Neuronal stem cell (in vitro differentiated cells): ENCODE measurements at regions not wholly inside any gene's neighbourhood (a gene's known extent, or its start where the extent isn't known, plus 50 kb on each side); places are given as distances from the start of the nearest gene placed in this dataset.

Experiments used
- DNase-seq: peaks from one replicate; pipeline ENCODE4 v3.0.0-alpha.2; 2013; ENCODE audit warnings: low spot score
- H2AFZ ChIP-seq: one replicate; pipeline ENCODE4 v1.6.1; 2013; ENCODE audit warnings: mild to moderate bottlenecking, low read length, inconsistent platforms
- H2AK5ac ChIP-seq: 2 replicates; pipeline ENCODE4 v1.6.1; 2013; ENCODE audit warnings: low read depth, mild to moderate bottlenecking, inconsistent platforms, low read length, moderate library complexity, mixed read lengths
- H2BK120ac ChIP-seq: 2 replicates; pipeline ENCODE4 v1.6.1; 2013; ENCODE audit warnings: low read depth, mild to moderate bottlenecking, inconsistent platforms, low read length, moderate library complexity, mixed read lengths
- H2BK12ac ChIP-seq: one replicate; pipeline ENCODE4 v1.6.1; 2013; ENCODE audit warnings: low read length, inconsistent platforms
- H2BK15ac ChIP-seq: 2 replicates; pipeline ENCODE4 v1.6.1; 2013; ENCODE audit warnings: mild to moderate bottlenecking, low read length, inconsistent platforms, mixed read lengths
- H2BK5ac ChIP-seq: one replicate; pipeline ENCODE4 v1.6.1; 2013; ENCODE audit warnings: inconsistent platforms, mild to moderate bottlenecking, low read length, moderate library complexity
- H3K14ac ChIP-seq: one replicate; pipeline ENCODE4 v1.6.1; 2013; ENCODE audit warnings: low read length, inconsistent platforms
- H3K18ac ChIP-seq: 2 replicates; pipeline ENCODE4 v1.6.1; 2013; ENCODE audit warnings: low read length, inconsistent platforms
- H3K23ac ChIP-seq: 2 replicates; pipeline ENCODE4 v1.6.1; 2013; ENCODE audit warnings: low read depth, mild to moderate bottlenecking, mixed read lengths, low read length, inconsistent platforms; ENCODE audit not compliant: poor library complexity
- H3K27ac ChIP-seq: replicated peaks from 3 replicates; pipeline ENCODE4 v1.5.1; 2013; ENCODE audit warnings: low read length, inconsistent platforms
- H3K27me3 ChIP-seq, 3 experiments: 2 replicates each; pipeline ENCODE4 v1.6.1; 2013; ENCODE audit warnings: low read length in 3 of 3, mild to moderate bottlenecking in 2 of 3, inconsistent platforms in 1 of 3, low read depth in 1 of 3, mixed read lengths in 1 of 3, moderate library complexity in 1 of 3; ENCODE audit not compliant: control insufficient read depth in 3 of 3, insufficient read depth in 3 of 3
- H3K36me3 ChIP-seq, 2 donors: replicated peaks in 1 of 2; 2 replicates each; pipeline ENCODE4 v1.6.1; 2013; ENCODE audit warnings: low read length in 2 of 2; ENCODE audit not compliant: control insufficient read depth in 2 of 2, insufficient read depth in 2 of 2
- H3K4ac ChIP-seq: 2 replicates; pipeline ENCODE4 v1.6.1; 2013; ENCODE audit warnings: inconsistent platforms, mild to moderate bottlenecking, low read length, moderate library complexity
- H3K4me1 ChIP-seq, 2 donors: 1 replicate in 1 of 2; 2 replicates in 1 of 2; pipeline ENCODE4 v1.6.1; 2013; ENCODE audit warnings: low read length in 2 of 2, low read depth in 1 of 2; ENCODE audit not compliant: control insufficient read depth in 2 of 2, insufficient read depth in 1 of 2
- H3K4me2 ChIP-seq: one replicate; pipeline ENCODE4 v1.6.1; 2013; ENCODE audit warnings: mild to moderate bottlenecking, low read length, inconsistent platforms; ENCODE audit not compliant: insufficient read depth, poor library complexity, severe bottlenecking
- H3K4me3 ChIP-seq, 2 donors: 2 replicates each; pipeline ENCODE4 v1.5.1; 2013; ENCODE audit warnings: low read length in 2 of 2, mild to moderate bottlenecking in 2 of 2, inconsistent platforms in 1 of 2, moderate library complexity in 1 of 2
- H3K79me1 ChIP-seq: one replicate; pipeline ENCODE4 v1.6.1; 2013; ENCODE audit warnings: low read depth, mild to moderate bottlenecking, inconsistent platforms, low read length, moderate library complexity
- H3K9ac ChIP-seq: one replicate; pipeline ENCODE4 v1.6.1; 2013; ENCODE audit warnings: mild to moderate bottlenecking, low read depth, low read length, inconsistent platforms; ENCODE audit not compliant: poor library complexity
- H3K9me3 ChIP-seq, 2 donors: replicated peaks in 1 of 2; 2 replicates each; pipeline versions ENCODE3 to v1.6.1; 2013; ENCODE audit warnings: low read length in 2 of 2, mild to moderate bottlenecking in 2 of 2, inconsistent platforms in 1 of 2, low read depth in 1 of 2, mixed read lengths in 1 of 2, moderate library complexity in 1 of 2; ENCODE audit not compliant: control insufficient read depth in 2 of 2, insufficient read depth in 1 of 2
- H4K8ac ChIP-seq: one replicate; pipeline ENCODE4 v1.6.1; 2013; ENCODE audit warnings: low read depth, mild to moderate bottlenecking, inconsistent platforms, low read length, moderate library complexity
- H4K91ac ChIP-seq: one replicate; pipeline ENCODE4 v1.6.1; 2013; ENCODE audit warnings: low read length, low read depth, mild to moderate bottlenecking, inconsistent platforms; ENCODE audit not compliant: poor library complexity
- whole genome bisulfite sequencing, 2 donors: extraction: QIAGEN DNeasy Blood & Tissue Kit; methylation state at CpG; one replicate each; pipeline ENCODE4 v1.1.7; 2013; ENCODE audit warnings: missing lambda C conversion rate in 2 of 2, mixed read lengths in 1 of 2; ENCODE audit not compliant: insufficient read length in 2 of 2, insufficient replicate concordance in 1 of 2; ENCODE audit errors: extremely low coverage in 2 of 2; 5-methylcytosine and 5-hydroxymethylcytosine counted together

DNA sequence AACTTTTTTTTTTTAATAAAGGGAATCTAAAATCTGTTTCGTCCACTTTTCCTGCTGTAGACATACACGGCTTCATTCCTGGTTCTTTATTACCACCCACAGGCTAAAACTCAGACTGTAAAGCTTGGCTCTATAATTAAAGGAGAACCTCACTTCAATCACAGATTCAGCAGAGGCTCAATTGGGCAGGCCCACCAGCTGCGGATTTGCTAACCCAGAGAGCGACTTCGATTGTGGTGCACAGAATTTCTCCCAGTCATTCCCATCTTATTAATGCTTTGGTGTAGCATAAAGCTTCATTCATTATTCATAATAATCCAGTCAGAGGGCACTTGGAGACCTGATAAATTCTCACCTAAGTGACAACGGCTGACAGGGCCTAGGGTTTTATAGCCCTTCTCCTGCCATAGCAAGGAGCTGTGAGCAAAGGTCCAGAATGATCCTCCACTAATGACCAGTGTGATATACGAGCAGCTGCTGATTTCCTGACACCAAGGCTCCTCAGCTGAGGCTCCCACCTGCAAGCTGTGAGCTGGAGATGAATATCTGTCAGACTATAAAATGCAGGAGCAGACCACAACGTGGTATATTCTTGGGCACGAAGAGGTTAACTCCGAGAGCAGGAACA, 149.0 kb downstream of the ATP6V1G3 start:
- Histone ChIP-seq H3K18ac (no peak overlapping the region), H3K9ac (no peak overlapping the region), H4K8ac (no peak overlapping the region), H3K14ac (no peak overlapping the region), H3K36me3 (no peaks in the 10 kb centered on the region), H2AFZ (peak overlapping the region; percentile 32), H2BK12ac (no peak overlapping the region), H2BK120ac (no peak overlapping the region), H3K23ac (no peak overlapping the region), H3K27me3 (no peaks in the 10 kb centered on the region), H2AK5ac (no peak overlapping the region), H3K9me3 (no peaks in the 10 kb centered on the region), H3K4me3 (no peak overlapping the region), H4K91ac (no peak overlapping the region), H3K4ac (no peak overlapping the region), H3K27ac (no peak overlapping the region), H2BK15ac (no peak overlapping the region), H3K4me2 (no peak overlapping the region), H3K79me1 (no peaks in the 10 kb centered on the region), H2BK5ac (no peak overlapping the region), H3K4me1 (peaks cover 0 to 7% of the 10 kb centered on the region in 2 donors)
- no peak for DNase-seq
- WGBS, 2 donors: no CpG with 5 or more reads among the region's 10 CpGs

DNA sequence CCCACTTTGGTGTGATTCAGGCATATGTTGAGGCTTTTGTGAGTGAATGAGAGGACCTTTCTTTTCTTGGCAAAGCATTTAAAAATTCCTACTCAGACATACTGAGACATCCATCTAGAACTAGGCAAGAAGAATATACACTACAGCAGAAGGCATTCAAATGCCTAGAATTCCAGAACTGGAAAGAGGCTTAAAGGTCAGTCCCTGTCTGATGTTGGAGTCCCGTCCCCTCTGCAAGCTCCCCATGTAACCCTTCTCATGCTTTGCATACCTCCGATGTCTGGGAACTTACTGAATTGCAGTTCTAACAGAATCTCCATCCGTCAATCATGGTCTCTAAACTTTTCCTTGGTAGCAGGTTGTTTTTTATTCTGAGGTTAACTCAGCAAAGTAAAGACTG, 152.9 kb downstream of the ATP6V1G3 start:
- H3K4me1 ChIP-seq: peaks cover 0 to 7% of the 10 kb centered on the region in 2 donors

DNA sequence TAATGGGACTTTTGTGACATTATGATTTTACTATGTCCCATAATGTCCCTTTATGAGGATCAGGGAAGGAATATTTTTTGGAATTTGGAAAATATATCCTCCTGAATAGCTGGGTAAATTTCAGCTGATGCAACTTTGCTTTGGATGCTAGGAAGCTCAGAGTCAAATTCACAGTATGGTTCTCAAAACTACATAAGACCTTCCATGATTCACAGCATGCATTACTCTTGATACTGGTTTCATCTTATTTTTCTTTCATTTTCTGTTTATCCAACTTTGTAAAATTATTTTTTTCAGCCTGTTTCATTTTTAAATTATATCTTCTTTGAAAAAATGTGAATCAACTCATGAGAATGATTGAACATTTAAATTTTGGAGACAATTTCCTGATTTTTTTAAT, 160.2 kb downstream of the ATP6V1G3 start:
- no peak overlapping the region for H2BK5ac ChIP-seq
- H2BK15ac ChIP-seq: no peak overlapping the region
- H3K27me3 ChIP-seq: no peaks in the 10 kb centered on the region
- no peak overlapping the region for H3K18ac ChIP-seq
- no peak overlapping the region for H3K4me3 ChIP-seq
- no peak overlapping the region for H4K91ac ChIP-seq
- no peak overlapping the region for H2BK12ac ChIP-seq
- H3K4me1 ChIP-seq: no peaks in the 10 kb centered on the region
- no peak overlapping the region for H2BK120ac ChIP-seq
- H3K14ac ChIP-seq: no peak overlapping the region
- no peak overlapping the region for H3K4me2 ChIP-seq
- H2AK5ac ChIP-seq: no peak overlapping the region
- H3K9ac ChIP-seq: no peak overlapping the region
- H3K27ac ChIP-seq: no peak overlapping the region
- no peak for DNase-seq
- no peaks in the 10 kb centered on the region for H3K36me3 ChIP-seq
- H2AFZ ChIP-seq: no peak overlapping the region
- H3K9me3 ChIP-seq: peaks cover 0 to 2% of the 10 kb centered on the region in 2 donors
- no peak overlapping the region for H4K8ac ChIP-seq
- no peak overlapping the region for H3K4ac ChIP-seq
- H3K23ac ChIP-seq: no peak overlapping the region
- H3K79me1 ChIP-seq: no peaks in the 10 kb centered on the region

More for the DNA sequence above, 152.9 kb downstream of the ATP6V1G3 start:
- H4K91ac ChIP-seq: no peak overlapping the region
- no peaks in the 10 kb centered on the region for H3K36me3 ChIP-seq
- no peaks in the 10 kb centered on the region for H3K9me3 ChIP-seq
- no peak overlapping the region for H2AK5ac ChIP-seq
- no peak overlapping the region for H3K27ac ChIP-seq
- no peak overlapping the region for H2BK5ac ChIP-seq
- no peak overlapping the region for H4K8ac ChIP-seq
- H3K4me2 ChIP-seq: no peak overlapping the region
- H2AFZ ChIP-seq: peak overlapping the region; percentile 46
- no CpG with 5 or more reads among the region's 3 CpGs for WGBS, 2 donors
- H2BK120ac ChIP-seq: no peak overlapping the region
- H2BK12ac ChIP-seq: no peak overlapping the region
- H3K4ac ChIP-seq: no peak overlapping the region
- H3K23ac ChIP-seq: no peak overlapping the region
- H3K79me1 ChIP-seq: no peaks in the 10 kb centered on the region
- DNase-seq: no peak
- no peak overlapping the region for H3K14ac ChIP-seq
- H3K27me3 ChIP-seq: no peaks in the 10 kb centered on the region
- no peak overlapping the region for H2BK15ac ChIP-seq
- H3K4me3 ChIP-seq: no peak overlapping the region
- no peak overlapping the region for H3K9ac ChIP-seq
- no peak overlapping the region for H3K18ac ChIP-seq

DNA sequence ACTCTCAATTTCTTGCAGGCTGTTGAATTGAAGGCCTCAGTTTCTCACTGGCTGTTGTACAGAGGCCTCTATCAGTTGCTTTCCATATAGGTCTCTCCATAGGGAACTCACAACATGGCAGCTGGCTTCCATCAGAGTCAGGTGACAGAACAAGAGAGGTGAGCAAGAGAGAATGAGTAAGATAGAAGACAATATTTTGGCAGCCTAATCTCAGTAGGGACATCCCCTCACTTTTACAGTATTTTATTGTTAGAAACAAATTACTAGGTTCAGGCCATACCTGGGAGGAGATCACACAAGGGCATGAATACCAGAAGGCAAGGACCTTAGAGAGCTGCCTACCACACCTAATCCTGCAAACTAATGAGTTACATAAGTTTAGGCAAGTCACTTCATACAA, 162.8 kb downstream of the ATP6V1G3 start:
- H3K9ac ChIP-seq: no peak overlapping the region
- H2AK5ac ChIP-seq: no peak overlapping the region
- H3K27ac ChIP-seq: no peak overlapping the region
- H3K4me3 ChIP-seq: no peak overlapping the region
- H2BK15ac ChIP-seq: no peak overlapping the region
- H2AFZ ChIP-seq: no peak overlapping the region
- H3K18ac ChIP-seq: no peak overlapping the region
- no peak overlapping the region for H3K14ac ChIP-seq
- no peak overlapping the region for H3K4ac ChIP-seq
- no peak overlapping the region for H4K91ac ChIP-seq
- H2BK5ac ChIP-seq: no peak overlapping the region
- H2BK12ac ChIP-seq: no peak overlapping the region
- no peaks in the 10 kb centered on the region for H3K79me1 ChIP-seq
- peaks cover 0 to 2% of the 10 kb centered on the region in 2 donors for H3K9me3 ChIP-seq
- H3K4me2 ChIP-seq: no peak overlapping the region
- no peak overlapping the region for H3K23ac ChIP-seq
- H3K4me1 ChIP-seq: no peaks in the 10 kb centered on the region
- no peak for DNase-seq
- no peaks in the 10 kb centered on the region for H3K27me3 ChIP-seq
- no peak overlapping the region for H4K8ac ChIP-seq
- no peaks in the 10 kb centered on the region for H3K36me3 ChIP-seq
- no peak overlapping the region for H2BK120ac ChIP-seq
